ENCODE measurements at regions not wholly inside any gene's neighbourhood (a gene's known extent, or its start where the extent isn't known, plus 50 kb on each side); places are given as distances from the start of the nearest gene placed in this dataset.
"Not testable (repeated sequence)": the region's sequence is repeated elsewhere in the genome, so short reads cannot be mapped to it uniquely, and the experiment has no call there.

- no peak for DNase-seq (ENCODE audit: low read depth)
These were observed 108.9 kb upstream of the ADAMTS3 start for GRCh38 chr4:72677886-72678285.

GRCh38 chr4:72677265-72677664 is 108.2 kb upstream of the ADAMTS3 start:
- no peak for DNase-seq (ENCODE audit: low read depth)

DNA sequence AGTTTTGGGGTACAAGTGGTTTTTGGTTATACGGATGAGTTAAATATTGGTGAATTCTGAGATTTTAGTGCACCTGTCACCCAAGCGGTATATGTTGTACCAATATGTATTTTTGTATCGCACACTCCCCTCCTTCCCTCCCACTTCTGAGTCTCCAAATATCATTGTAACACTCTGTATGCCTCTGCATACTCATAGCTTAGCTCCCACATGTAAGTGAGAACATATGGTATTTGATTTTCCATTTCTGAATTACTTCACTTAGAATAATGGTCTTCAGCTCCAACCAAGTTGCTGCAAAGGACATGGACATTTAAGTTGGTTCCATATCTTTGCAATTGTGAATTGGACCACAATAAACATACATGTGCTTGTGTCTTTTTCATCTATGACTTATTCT is 103.0 kb upstream of the ADAMTS3 start:
- no peak for DNase-seq (ENCODE audit: low read depth)

- DNase-seq (ENCODE audit: low read depth), result no peak
These were observed 101.5 kb upstream of the ADAMTS3 start for GRCh38 chr4:72670521-72670920.

- DNase-seq (ENCODE audit: low read depth), result no peak
These were observed 97.9 kb upstream of the ADAMTS3 start for GRCh38 chr4:72666910-72667309.

DNA sequence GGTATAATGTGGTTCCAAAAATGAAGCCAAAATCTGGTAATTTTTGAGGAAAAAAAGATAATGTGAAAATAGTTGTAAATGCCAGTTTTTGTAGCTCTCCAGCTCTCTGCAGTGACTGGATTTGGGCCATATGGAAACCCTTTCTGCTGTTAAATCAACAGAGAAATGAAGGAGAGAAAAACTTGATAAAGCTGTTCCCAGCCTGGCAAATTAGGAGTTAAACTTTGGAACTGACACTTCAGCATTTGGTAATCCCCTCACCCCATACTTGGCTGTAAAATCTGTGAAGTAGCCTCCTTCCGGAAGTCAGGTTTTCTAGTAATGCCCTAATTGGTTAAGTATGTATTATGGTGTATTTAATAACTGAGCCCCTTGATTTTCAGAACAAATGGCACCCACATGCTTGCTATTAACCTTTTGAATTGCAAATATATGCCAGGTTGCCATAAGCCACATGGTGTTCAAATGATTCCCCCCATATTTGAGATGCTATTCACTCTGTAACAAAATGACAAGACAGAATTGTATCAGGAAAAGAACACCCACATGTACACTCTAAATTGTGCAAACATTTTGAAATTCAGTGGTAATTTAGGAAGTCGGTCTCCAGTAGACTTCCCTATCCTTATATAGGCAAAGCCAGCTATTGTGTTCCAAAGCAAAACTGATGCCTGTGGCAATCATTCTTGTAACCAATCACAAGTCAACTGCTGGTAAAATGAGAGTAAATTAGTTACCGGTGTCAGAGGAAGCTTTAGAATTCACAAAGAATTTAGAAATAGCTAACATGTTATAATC is 96.3 kb upstream of the ADAMTS3 start:
- DNase-seq (ENCODE audit: low read depth), result no peak

DNA sequence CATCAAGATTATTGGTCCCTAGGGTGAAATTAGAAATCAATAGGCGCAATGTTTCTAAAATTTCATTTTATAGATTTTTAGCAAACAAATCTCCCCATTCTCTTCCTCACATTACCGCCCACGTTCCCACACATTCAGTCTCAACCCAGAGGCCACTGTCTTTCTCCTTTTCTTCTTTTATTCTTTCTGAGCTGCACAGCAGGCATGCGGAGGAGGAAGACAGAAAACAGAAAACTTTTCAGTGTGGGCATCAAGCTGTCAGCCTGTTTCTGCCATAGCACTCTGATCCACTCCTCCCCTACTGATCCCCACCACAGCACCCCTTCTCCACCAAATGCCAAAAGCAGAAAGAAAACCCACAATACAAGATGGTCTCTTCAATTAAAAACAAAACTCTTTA is 94.8 kb upstream of the ADAMTS3 start:
- DNase-seq (ENCODE audit: low read depth), result no peak

- no peak for DNase-seq (ENCODE audit: low read depth)
These were observed 92.8 kb upstream of the ADAMTS3 start for GRCh38 chr4:72661830-72662229.

GRCh38 chr4:72641611-72642010 is 72.6 kb upstream of the ADAMTS3 start:
- DNase-seq (ENCODE audit: low read depth), result no peak

- not testable (repeated sequence) for DNase-seq (ENCODE audit: low read depth)
These were observed 67.8 kb upstream of the ADAMTS3 start for GRCh38 chr4:72636866-72637265.

DNA sequence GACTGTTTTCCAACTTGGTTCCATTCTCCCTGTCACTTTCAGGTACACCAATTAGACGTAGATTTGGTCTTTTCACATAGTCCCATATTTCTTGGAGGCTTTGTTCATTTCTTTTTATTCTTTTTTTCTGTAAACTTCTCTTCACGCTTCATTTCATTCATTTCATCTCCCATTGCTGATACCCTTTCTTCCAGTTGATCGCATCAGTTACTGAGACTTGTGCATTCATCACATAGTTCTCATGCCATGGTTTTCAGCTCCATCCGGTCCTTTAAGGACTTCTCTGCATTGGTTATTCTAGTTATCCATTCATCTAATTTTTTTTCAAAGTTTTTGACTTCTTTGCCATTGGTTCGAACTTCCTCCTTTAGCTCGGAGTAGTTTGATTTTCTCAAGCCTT is 66.9 kb upstream of the ADAMTS3 start:
- DNase-seq (ENCODE audit: low read depth), result not testable (repeated sequence)

GRCh38 chr4:72632253-72632652 is 63.2 kb upstream of the ADAMTS3 start:
- DNase-seq (ENCODE audit: low read depth), result not testable (repeated sequence)

- DNase-seq (ENCODE audit: low read depth), result no peak
These were observed 62.3 kb upstream of the ADAMTS3 start for GRCh38 chr4:72631296-72631695.

- no peak for DNase-seq (ENCODE audit: low read depth)
These were observed 60.5 kb upstream of the ADAMTS3 start for GRCh38 chr4:72629540-72629939.

DNA sequence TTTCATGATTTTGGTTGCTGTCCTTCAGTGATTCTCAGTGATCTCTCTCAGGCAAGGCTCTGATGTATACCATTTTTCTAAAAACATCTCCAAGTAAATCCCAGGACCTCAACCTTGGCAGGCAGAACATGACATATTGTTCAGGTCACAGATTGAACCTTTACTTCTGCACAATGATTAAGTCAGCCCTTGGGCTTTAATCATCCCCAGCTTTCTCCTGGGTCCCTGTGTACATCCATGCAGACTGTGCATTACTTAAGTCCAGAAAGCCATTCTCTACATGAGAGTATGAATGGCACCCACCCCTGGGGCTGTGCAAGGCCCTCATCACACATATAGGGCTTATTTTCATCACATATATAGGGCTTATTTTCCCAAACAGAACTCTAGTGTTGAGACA is 58.7 kb upstream of the ADAMTS3 start:
- DNase-seq (ENCODE audit: low read depth), result no peak

Measured in forelimb muscle (tissue), 1 donor.